ENCODE measurements at regions not wholly inside any gene's neighbourhood (a gene's known extent, or its start where the extent isn't known, plus 50 kb on each side); places are given as distances from the start of the nearest gene placed in this dataset.

DNA sequence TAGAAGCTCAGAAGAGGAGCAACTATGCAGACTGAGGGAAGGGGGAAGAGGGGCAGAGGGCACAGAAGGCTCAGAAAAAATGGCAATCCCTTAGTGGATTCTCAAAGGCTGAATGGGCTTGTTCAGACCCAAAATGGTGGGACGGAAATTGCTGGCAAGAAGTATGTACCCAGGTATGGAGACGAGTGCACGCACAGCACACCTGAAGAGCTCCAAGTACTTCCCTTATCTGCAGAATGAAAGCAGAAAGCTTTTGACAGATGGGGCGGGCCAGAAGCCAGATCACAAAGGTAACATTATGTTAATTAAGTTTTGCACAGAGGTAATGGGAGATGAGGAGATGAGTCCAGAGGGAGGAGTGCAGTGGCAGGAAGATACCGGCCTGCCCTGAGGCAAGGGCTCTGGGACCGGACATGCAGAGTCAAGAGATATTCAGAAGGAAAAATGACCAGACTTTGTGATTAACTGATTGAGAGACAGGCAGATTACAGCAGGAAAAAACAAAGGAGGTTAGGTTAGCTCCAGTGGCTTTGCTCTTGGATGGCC, 138.1 kb upstream of the PIK3R1 start:
- RAD21 ChIA-PET (ENCODE audit: low non-redundant PET in 1 of 2, low total read pairs in 2 of 2, uncharacterized antibody in 2 of 2, unreplicated experiment in 2 of 2) = no interaction called here
- no peaks in the 10 kb centered on the region for H3K36me3 ChIP-seq (ENCODE audit: control insufficient read depth in 1 of 2, insufficient read depth in 2 of 2, low read length in 2 of 2)

More for the DNA sequence above, 138.1 kb upstream of the PIK3R1 start:
- Histone ChIP-seq H4K20me1 (ENCODE audit: insufficient read depth) (no peaks in the 10 kb centered on the region), H3K27ac (ENCODE audit: low read depth, low read length) (no peak overlapping the region), H3K9me2 (ENCODE audit: insufficient read depth) (no peaks in the 10 kb centered on the region), H3K4me2 (ENCODE audit: low read length) (no peak overlapping the region), H3K9ac (ENCODE audit: low read length) (no peak overlapping the region), H3K4me3 (replicated peaks in 1 of 2; ENCODE audit: low read depth in 1 of 2, low read length in 2 of 2) (no peak overlapping the region), H3K27me3 (ENCODE audit: insufficient read depth, low read length) (no peaks in the 10 kb centered on the region), H3K79me2 (ENCODE audit: insufficient read depth, low read length) (no peaks in the 10 kb centered on the region), H3K9me3 (ENCODE audit: control insufficient read depth in 1 of 2, insufficient read depth in 1 of 2, low read depth in 1 of 2, low read length in 2 of 2) (no peaks in the 10 kb centered on the region), H2AFZ (ENCODE audit: low read depth, low read length, poor library complexity, severe bottlenecking) (no peak overlapping the region), H3K4me1 (ENCODE audit: control insufficient read depth in 1 of 2, insufficient read depth in 2 of 2, low read length in 2 of 2) (no peaks in the 10 kb centered on the region)
- ChIA-PET POLR2A (no interaction called here), CTCF (no interaction called here)
- ATAC-seq = no peak
- intact Hi-C loops (cut with micrococcal nuclease) = no loop called here
- TF ChIP-seq CTCF (IDR thresholded peaks at IDR 0.05 in 2 of 3, conservative IDR thresholded peaks at IDR 0.05 in 1 of 3; ENCODE audit: borderline replicate concordance in 1 of 3, insufficient read depth in 1 of 3, low read depth in 2 of 3, low read length in 2 of 3) (no peak), POLR2A (IDR thresholded peaks at IDR 0.05; ENCODE audit: borderline replicate concordance, extremely low read depth, insufficient read depth, insufficient read length) (no peak), SP1 (IDR thresholded peaks at IDR 0.05; ENCODE audit: low read depth) (no peak)
- TF ChIP-seq, protein P1, sequence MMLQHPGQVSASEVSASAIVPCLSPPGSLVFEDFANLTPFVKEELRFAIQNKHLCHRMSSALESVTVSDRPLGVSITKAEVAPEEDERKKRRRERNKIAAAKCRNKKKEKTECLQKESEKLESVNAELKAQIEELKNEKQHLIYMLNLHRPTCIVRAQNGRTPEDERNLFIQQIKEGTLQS (IDR thresholded peaks at IDR 0.05) = no peak
- DNase-seq (ENCODE audit: low read depth, low spot score) = no peak
- BruUV-seq (replicated peaks) = no TSS peak
